ENCODE measurements at regions not wholly inside any gene's neighbourhood (a gene's known extent, or its start where the extent isn't known, plus 50 kb on each side); places are given as distances from the start of the nearest gene placed in this dataset.
"Not testable (repeated sequence)": the region's sequence is repeated elsewhere in the genome, so short reads cannot be mapped to it uniquely, and the experiment has no call there.

- DNase-seq, result not testable (repeated sequence)
Observed at GRCh38 chr22:25462474-25463346, 101.8 kb upstream of the GRK3 start.

DNA sequence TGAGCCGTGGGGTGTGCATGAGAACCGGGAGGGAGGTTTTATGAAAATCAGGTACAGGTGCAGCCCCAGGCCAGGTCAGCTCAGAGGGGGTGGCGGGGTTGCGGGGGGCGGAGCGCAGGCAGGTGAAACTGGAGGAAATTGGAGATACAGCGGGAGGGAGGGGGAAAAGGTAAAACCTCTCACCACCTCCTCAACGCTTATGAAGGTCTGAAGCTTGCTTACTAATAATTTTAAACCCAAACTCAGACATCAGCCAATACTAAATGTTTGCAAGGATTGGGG is 101.2 kb upstream of the GRK3 start:
- DNase-seq, result not testable (repeated sequence)

DNA sequence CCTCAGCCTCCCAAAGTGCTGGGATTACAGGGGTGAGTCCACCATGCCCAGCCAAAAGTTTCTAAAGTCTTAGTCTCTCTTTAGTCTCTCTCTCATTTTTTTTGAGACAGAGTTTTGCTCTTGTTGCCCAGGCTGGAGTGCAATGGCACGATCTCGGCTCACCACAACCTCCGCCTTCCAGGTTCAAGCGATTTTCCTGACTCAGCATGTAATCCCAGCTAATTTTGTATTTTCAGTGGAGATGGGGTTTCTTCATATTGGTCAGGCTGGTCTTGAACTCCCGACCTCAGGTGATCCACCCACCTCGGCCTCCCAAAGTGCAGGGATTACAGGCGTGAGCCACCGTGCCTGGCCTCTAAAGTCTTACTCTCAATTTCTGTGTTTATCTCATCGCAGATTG is 100.1 kb upstream of the GRK3 start:
- not testable (repeated sequence) for DNase-seq

GRCh38 chr22:25465949-25466348 is 98.5 kb upstream of the GRK3 start:
- no peak for DNase-seq

GRCh38 chr22:25472382-25472781 is 92.1 kb upstream of the GRK3 start:
- no peak for DNase-seq

DNA sequence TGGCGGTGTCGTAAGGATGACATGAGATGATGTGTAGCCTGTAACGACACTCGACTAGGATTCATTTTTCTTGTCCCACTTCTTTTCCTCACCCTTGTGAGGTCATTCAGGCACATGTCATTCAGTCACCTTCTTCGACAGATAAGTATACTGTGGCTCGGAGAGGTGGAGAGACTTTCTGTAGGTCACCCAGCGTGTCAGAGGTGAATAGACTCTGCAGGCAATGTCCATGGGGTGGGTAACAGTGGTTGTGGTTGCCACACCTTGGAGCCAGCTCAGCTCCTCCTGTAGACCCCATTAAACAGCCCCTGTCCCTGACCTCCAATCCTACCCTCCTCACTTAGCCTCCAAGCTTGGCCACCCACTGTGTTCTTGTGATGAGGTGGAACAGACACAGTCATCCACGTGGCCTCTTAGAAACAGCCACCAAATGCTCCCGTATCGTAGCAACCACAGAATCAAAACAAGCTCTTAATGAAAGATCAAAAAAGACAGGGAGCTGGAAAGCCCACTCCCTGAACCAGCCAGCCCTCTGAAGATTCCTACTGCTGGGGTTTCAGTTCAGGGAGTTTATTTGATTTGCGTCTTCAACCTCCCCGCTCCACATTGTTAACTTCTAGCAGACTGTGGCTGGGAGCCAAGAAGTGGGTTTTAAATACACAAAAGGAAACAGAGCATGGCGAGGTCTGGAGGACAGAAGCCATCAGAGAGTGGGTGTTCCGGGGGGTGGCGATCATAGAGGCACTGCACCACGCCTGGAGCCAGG is 89.0 kb upstream of the GRK3 start:
- DNase-seq, result peak; percentile 93

DNA sequence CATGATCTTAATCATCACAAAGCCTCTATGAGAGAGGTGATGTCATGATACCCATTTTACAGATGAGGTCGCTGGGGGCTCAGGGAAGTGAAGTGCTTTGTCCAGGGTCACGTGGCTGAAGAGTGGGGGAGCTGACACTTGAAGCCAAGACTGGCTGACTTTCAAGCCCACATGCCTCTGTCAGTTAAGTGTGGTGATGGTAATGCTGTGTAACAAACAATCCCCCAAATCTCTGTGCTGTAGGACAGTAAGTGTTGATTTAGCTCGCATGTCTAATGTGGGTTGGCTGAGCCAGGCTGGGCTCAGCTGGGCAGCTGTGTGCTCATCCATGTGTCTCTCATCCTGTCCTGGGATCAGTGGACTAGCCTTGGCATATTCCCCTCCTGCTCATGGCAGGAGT is 87.1 kb upstream of the GRK3 start:
- no peak for DNase-seq

DNA sequence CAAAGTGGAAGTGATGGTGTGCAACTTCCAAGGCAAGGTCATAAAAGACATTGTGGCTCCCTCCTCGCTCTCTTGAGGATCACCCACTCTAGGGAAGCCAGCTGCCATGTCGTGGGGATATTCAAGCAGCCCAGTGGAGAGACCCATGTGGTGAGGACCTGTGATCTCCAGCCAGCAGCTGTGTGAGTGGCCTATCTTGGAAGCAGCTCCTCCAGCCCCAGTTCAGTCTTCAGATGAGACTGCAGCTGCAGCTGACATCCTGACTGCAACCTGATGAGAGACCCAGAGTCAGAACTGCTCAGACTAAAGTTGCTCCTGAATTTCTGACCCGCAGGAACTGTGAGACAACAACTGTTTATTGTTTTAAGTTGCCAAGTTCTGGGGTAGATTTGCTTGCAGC is 86.4 kb upstream of the GRK3 start:
- no peak for DNase-seq

DNA sequence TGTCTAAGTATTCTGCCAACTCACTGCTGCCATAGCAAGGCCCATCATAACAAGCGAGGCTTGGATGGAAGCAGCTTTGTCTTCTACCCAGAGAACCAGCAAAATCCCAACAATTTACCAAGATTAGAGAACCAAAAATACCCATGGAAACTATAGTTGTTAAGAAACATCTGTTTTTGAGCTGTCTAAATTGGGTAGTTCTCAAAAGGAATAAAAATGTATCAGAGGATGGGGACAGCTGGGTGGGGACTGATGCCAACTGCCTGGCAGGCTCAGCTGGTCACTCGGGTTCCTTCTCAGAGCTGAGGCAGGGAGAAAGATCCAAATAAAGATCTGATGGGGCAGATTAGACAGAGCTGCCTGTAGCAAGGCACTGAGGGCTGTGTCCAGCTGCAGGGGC is 85.9 kb upstream of the GRK3 start:
- no peak for DNase-seq

DNA sequence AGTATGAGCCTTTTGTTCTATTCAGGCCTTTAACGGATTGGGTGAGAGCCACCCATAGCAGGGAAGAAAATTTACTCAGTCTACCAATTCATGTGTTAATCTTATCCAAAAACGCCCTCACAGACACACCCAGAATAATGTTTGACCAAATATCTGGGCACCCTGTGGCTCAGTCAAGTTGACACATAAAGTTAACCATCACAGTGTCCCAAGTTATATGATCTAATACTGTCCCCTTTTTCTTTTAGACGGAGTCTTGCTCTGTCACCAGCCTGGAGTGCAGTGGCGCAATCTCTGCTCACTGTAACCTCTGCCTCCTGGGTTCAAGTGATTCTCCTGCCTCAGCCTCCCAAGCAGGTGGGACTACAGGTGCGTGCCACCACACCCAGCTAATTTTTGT is 83.6 kb upstream of the GRK3 start:
- not testable (repeated sequence) for DNase-seq

GRCh38 chr22:25482091-25482760 is 82.2 kb upstream of the GRK3 start:
- DNase-seq, result no peak

DNA sequence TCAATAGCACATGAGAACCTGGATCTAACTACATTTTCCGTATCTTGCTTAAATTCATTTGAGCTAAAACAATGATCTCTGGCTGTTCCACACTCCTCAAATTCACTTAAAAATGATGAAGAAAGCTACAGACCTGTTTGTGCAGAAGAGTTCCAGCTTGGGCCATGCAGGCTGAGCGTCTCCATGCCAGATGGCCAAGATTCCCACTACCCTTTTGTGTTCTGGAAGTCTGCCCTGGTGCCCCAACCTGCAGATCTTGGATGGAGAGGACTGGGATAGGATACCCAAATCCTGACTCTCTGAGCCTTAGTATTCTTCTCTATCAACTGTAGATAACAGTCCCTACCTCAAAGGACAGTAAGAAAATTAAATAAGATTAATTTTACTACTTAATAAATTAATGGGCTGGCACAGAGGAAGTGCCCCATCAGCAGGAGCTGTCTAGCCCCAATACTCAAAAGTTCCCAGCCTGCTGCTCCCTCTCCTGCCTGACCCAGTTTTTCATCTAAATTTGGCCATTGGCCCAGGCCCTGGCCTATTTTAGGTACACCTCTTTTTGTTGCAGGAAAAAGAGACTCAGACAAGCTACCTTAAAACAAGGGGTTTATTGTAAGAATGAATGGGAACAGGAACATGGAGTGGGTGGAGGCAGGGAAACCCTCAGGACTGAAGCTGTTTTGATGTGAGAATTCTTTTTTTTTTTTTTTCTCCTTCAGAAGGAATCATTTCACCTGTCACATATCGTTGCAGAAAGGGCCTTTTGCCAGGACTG is 81.4 kb upstream of the GRK3 start:
- peak; percentile 40 for DNase-seq

DNA sequence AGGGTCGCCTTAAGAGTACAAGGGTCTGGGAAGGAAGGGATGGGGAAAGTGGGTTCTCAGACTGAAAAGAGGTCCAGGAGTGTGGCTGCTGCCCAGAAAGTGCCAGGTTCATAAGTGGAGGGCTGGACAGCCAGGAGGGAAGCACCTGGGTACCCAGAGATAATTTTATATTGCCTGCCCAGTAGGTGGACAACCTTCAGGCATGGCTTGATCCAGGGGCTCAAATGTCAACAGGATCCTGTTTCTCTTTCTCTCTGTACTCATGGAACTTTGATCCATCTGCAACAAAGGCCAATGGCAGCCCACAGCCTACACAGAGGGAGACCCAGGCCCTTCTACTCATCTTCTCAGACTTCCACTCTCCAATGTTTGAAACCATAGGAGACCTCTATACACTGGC is 80.5 kb upstream of the GRK3 start:
- DNase-seq, result no peak

GRCh38 chr22:25484521-25485315 is 79.8 kb upstream of the GRK3 start:
- no peak for DNase-seq

- DNase-seq, result no peak
Observed at GRCh38 chr22:25485626-25486545, 78.6 kb upstream of the GRK3 start.

DNA sequence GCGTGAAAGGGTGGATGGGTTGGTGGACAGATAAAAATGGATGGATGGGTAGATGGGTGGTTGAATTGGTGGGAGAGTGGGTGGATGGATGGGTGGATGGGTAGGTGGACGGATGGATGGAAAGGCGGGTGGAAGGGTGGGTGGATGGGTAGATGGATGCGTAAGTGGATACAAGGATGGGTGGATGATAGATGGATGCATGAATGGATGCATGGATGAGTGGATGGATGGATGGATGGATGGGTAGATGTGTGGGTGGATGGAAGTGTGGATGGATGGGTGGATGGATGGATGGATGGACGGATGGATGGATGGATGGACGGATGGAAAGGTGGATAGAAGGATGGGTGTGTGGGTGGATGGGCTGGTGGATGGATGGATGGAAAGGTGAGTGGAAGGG is 77.0 kb upstream of the GRK3 start:
- no peak for DNase-seq

DNA sequence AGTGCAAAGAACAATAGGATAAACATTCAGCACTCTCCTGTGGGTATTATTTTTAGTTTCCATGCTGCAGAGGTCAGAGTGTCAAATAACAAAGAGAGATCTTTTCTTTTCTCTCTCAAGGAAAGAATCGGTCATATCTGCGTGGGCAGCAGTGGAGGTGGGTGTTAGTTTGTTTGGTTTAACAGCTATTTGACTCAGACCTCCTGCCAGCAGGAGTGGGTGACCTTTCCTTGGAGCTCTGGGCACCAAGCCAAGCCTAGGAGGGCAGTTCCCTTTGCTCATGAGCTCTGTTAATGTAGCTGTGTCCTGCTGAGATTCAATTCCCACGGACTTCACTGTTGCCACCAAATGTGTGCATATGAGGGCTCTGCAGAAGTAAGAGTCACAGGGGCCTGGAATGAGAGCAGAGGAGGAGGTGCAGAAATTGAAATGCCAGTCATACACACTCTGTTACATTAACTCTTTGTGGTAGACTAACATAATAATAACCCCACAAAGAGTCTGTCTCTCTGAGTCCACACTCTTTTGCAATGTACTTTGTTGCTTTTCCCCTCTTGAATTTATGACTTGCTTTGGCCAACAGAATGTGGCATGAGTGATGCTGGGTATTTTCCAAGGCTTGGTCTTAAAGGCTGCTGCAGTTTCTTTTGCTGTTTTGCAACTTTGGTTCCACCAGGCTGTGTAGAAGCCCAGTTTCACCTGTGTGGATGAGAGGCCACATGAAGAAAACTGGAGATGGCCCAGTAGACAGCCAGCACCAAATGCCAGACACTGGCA is 76.0 kb upstream of the GRK3 start:
- DNase-seq, result peak; percentile 39

DNA sequence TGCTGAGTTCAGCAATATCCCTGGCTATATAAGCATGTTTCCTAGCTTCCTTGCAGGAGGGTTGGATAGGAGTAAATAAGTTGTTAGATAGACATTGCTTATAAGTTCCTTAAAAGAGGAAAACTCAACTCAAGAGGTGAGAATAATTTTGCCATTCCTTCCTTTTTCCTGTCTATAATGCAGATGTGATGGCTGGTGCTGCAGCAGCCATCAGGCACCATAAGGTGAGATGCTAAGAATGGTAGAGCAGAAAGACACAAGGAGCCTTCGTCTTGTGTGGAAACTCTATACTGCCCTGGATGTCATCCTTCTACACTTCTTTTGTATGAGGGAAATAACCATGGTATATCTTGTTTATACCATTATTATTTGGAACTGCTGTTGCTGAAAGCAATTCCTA is 74.5 kb upstream of the GRK3 start:
- DNase-seq, result no peak

- no peak for DNase-seq
Observed at GRCh38 chr22:25490896-25491295, 73.6 kb upstream of the GRK3 start.

DNA sequence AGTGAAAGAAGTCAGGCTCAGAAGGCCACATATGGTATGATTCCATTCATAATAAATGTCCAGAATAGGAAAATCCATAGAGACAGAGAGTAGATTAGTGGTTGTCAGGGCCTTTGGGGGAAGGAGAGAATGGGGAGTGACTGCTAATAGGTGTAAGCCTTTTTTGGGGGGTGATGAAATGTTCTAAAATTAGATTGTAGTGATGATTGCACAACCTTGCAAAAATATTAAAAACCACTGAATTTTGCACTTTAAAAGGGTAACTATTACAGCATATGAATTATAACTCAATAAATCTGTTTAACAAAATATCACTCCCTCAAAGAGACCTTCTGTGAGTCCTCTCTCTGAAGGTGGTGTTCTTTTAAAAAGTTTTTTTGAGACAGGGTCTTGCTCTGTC is 72.3 kb upstream of the GRK3 start:
- DNase-seq, result no peak
